ENCODE measurements at regions not wholly inside any gene's neighbourhood (a gene's known extent, or its start where the extent isn't known, plus 50 kb on each side); places are given as distances from the start of the nearest gene placed in this dataset.

- no peak for DNase-seq (ENCODE audit: low read depth)
- no peak for TF ChIP-seq CTCF (IDR thresholded peaks at IDR 0.05; ENCODE audit: insufficient read depth, low read depth, low read length, missing control alignments)
- no peak overlapping the region for H3K4me3 ChIP-seq (ENCODE audit: low read depth, low read length)
Observed at GRCh38 chr3:130821806-130822205, 72.1 kb upstream of the ATP2C1 start.

GRCh38 chr3:130823241-130823884 lies 70.5 kb upstream of the ATP2C1 start:
- DNase-seq (ENCODE audit: low read depth) = no peak
- no peak for TF ChIP-seq CTCF (IDR thresholded peaks at IDR 0.05; ENCODE audit: insufficient read depth, low read depth, low read length, missing control alignments)
- no peak overlapping the region for H3K4me3 ChIP-seq (ENCODE audit: low read depth, low read length)

GRCh38 chr3:130823996-130824395 lies 69.9 kb upstream of the ATP2C1 start:
- no peak overlapping the region for H3K4me3 ChIP-seq (ENCODE audit: low read depth, low read length)
- no peak for TF ChIP-seq CTCF (IDR thresholded peaks at IDR 0.05; ENCODE audit: insufficient read depth, low read depth, low read length, missing control alignments)
- DNase-seq (ENCODE audit: low read depth) = no peak

GRCh38 chr3:130825762-130826299 lies 68.1 kb upstream of the ATP2C1 start:
- no peak for TF ChIP-seq CTCF (IDR thresholded peaks at IDR 0.05; ENCODE audit: insufficient read depth, low read depth, low read length, missing control alignments)
- DNase-seq (ENCODE audit: low read depth) = no peak
- H3K4me3 ChIP-seq (ENCODE audit: low read depth, low read length) = no peak overlapping the region

- no peak for TF ChIP-seq CTCF (IDR thresholded peaks at IDR 0.05; ENCODE audit: insufficient read depth, low read depth, low read length, missing control alignments)
- no peak overlapping the region for H3K4me3 ChIP-seq (ENCODE audit: low read depth, low read length)
- no peak for DNase-seq (ENCODE audit: low read depth)
Observed at GRCh38 chr3:130826516-130827182, 67.2 kb upstream of the ATP2C1 start.

- no peak for DNase-seq (ENCODE audit: low read depth)
- H3K4me3 ChIP-seq (ENCODE audit: low read depth, low read length) = no peak overlapping the region
- no peak for TF ChIP-seq CTCF (IDR thresholded peaks at IDR 0.05; ENCODE audit: insufficient read depth, low read depth, low read length, missing control alignments)
Observed at GRCh38 chr3:130827486-130827885, 66.4 kb upstream of the ATP2C1 start.
